ENCODE measurements at regions not wholly inside any gene's neighbourhood (a gene's known extent, or its start where the extent isn't known, plus 50 kb on each side); places are given as distances from the start of the nearest gene placed in this dataset.

DNA sequence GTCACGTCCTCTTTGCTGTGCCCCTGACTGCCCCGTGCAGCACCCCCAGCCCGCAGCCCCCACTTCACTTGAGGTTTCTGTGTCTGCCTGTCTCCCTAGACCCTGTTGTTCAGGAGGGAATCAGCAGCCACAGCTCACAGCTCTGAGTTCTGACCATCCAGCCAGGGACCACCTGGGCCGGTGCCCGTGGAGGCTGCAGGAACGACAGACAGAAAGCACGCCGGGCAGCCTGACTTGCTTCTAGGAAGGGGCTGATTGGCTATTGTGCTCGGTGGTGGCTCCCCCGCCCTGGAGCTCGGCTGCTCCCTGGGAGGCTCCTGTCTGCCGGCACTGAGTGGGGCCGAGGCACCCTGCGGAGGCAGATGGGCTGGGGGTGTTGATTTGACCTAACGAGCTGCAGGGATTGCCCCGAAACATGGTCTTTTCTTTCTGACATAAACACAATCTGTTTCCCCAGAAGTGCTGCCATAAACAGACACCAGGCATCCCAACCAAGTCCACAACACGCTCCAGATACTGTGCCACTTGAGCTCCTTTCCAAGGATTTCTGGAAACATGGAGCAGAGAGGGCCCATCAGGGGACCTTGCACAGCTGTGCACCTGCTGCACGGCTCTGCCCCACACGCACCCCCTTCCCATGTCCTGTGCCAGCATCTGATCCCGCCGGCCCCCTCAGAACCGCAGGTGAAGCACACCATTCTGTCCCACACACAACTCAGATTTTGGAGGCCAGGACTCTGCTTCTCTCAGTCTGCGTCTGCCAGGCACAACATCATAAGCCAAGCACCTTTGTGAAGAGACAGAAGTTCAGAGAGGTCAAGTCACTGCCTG is 855.9 kb downstream of the TBC1D22A start:
- TF ChIP-seq, protein P1, sequence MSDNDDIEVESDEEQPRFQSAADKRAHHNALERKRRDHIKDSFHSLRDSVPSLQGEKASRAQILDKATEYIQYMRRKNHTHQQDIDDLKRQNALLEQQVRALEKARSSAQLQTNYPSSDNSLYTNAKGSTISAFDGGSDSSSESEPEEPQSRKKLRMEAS (IDR thresholded peaks at IDR 0.05) = no peak
- TF ChIP-seq, protein P2, sequence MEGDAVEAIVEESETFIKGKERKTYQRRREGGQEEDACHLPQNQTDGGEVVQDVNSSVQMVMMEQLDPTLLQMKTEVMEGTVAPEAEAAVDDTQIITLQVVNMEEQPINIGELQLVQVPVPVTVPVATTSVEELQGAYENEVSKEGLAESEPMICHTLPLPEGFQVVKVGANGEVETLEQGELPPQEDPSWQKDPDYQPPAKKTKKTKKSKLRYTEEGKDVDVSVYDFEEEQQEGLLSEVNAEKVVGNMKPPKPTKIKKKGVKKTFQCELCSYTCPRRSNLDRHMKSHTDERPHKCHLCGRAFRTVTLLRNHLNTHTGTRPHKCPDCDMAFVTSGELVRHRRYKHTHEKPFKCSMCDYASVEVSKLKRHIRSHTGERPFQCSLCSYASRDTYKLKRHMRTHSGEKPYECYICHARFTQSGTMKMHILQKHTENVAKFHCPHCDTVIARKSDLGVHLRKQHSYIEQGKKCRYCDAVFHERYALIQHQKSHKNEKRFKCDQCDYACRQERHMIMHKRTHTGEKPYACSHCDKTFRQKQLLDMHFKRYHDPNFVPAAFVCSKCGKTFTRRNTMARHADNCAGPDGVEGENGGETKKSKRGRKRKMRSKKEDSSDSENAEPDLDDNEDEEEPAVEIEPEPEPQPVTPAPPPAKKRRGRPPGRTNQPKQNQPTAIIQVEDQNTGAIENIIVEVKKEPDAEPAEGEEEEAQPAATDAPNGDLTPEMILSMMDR (IDR thresholded peaks at IDR 0.05 in 2 of 3, conservative IDR thresholded peaks at IDR 0.05 in 1 of 3; ENCODE audit: borderline replicate concordance in 1 of 3, insufficient read depth in 1 of 3, low read depth in 2 of 3, low read length in 2 of 3) = no peak
- TF ChIP-seq EZH2phosphoT487 (IDR thresholded peaks at IDR 0.05; ENCODE audit: borderline replicate concordance) = no peak
